Gastroesophageal sphincter (tissue), 3 donors: ENCODE measurements at regions not wholly inside any gene's neighbourhood (a gene's known extent, or its start where the extent isn't known, plus 50 kb on each side); places are given as distances from the start of the nearest gene placed in this dataset.

Source experiments
- EP300 ChIP-seq: sonication (generic); formaldehyde crosslinking; IDR thresholded peaks from one replicate; pipeline ENCODE4 v1.6.1; 2017; ENCODE audit warnings: antibody characterized with exemption, mild to moderate bottlenecking
- POLR2AphosphoS5 ChIP-seq: sonication (generic); formaldehyde crosslinking; IDR thresholded peaks from one replicate; pipeline ENCODE4 v1.6.1; 2017; ENCODE audit warnings: antibody characterized with exemption
- TF ChIP-seq, protein P1 (sequence below), 4 experiments: fragments of 200-600 bp in 2 of 4; fragments of 450-650 bp in 2 of 4; sonication (generic) in 1 of 4; IDR thresholded peaks; one replicate each; pipeline ENCODE4 v1.5.1; 2017 to 2019; ENCODE audit warnings: antibody characterized with exemption in 4 of 4, mild to moderate bottlenecking in 2 of 4, moderate library complexity in 2 of 4

DNA sequence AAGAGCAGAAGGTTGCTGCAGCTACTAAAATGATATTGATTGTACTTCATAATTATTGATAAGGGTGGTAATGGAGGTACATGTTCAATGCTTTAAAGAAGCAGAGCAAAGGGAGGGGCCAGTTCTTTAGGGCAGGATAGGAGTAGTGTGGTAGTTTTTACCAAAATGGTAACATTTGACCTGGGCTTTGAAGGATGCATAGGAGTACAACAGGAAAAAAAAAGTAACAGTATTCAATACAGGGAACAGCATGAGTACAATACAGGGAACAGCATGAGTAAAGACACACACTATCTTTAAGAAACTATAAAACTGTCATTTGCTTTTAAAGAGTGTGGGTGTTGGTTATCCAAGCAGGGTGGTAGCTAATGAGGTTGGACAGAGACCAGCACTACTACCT, 215.0 kb upstream of the CRY1 start:
- TF ChIP-seq, protein P1, sequence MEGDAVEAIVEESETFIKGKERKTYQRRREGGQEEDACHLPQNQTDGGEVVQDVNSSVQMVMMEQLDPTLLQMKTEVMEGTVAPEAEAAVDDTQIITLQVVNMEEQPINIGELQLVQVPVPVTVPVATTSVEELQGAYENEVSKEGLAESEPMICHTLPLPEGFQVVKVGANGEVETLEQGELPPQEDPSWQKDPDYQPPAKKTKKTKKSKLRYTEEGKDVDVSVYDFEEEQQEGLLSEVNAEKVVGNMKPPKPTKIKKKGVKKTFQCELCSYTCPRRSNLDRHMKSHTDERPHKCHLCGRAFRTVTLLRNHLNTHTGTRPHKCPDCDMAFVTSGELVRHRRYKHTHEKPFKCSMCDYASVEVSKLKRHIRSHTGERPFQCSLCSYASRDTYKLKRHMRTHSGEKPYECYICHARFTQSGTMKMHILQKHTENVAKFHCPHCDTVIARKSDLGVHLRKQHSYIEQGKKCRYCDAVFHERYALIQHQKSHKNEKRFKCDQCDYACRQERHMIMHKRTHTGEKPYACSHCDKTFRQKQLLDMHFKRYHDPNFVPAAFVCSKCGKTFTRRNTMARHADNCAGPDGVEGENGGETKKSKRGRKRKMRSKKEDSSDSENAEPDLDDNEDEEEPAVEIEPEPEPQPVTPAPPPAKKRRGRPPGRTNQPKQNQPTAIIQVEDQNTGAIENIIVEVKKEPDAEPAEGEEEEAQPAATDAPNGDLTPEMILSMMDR (IDR thresholded peaks at IDR 0.05): no peak
- TF ChIP-seq POLR2AphosphoS5 (no peak), EP300 (no peak)
